ENCODE measurements at regions not wholly inside any gene's neighbourhood (a gene's known extent, or its start where the extent isn't known, plus 50 kb on each side); places are given as distances from the start of the nearest gene placed in this dataset.
"Not testable (repeated sequence)": the region's sequence is repeated elsewhere in the genome, so short reads cannot be mapped to it uniquely, and the experiment has no call there.

DNA sequence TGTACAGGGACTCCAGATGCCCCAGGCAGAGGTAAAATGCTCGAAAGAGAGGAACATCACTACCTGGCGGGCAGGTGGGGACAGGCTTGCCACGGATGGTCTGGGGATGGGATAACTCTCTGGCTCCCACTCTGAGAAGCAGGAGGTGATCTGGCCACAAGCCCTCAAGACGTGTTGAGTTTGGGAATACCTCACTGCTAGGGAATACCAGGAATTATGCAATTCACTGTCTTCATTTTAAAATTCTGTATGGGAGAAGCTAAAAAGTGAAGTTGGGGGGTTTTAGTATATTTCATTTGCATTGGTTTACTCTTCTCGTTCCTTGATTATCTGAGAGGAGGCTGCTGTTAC is 510.4 kb downstream of the CCDC171 start:
- TF ChIP-seq, protein P1, sequence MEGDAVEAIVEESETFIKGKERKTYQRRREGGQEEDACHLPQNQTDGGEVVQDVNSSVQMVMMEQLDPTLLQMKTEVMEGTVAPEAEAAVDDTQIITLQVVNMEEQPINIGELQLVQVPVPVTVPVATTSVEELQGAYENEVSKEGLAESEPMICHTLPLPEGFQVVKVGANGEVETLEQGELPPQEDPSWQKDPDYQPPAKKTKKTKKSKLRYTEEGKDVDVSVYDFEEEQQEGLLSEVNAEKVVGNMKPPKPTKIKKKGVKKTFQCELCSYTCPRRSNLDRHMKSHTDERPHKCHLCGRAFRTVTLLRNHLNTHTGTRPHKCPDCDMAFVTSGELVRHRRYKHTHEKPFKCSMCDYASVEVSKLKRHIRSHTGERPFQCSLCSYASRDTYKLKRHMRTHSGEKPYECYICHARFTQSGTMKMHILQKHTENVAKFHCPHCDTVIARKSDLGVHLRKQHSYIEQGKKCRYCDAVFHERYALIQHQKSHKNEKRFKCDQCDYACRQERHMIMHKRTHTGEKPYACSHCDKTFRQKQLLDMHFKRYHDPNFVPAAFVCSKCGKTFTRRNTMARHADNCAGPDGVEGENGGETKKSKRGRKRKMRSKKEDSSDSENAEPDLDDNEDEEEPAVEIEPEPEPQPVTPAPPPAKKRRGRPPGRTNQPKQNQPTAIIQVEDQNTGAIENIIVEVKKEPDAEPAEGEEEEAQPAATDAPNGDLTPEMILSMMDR (conservative IDR thresholded peaks at IDR 0.05 in 1 of 2, IDR thresholded peaks at IDR 0.05 in 1 of 2; ENCODE audit: low read depth in 1 of 2, low read length in 2 of 2): no peak
- no peak for TF ChIP-seq EZH2 (IDR thresholded peaks at IDR 0.05; ENCODE audit: low read length, missing control alignments)
- peaks cover 1% of the 10 kb centered on the region for H3K4me1 ChIP-seq (ENCODE audit: control insufficient read depth, extremely low read depth, insufficient read depth, low read length)
- H4K20me1 ChIP-seq (ENCODE audit: control insufficient read depth, extremely low read depth, insufficient read depth, low read length): no peaks in the 10 kb centered on the region
- no peak overlapping the region for H3K9ac ChIP-seq (ENCODE audit: insufficient read depth, low read length)
- no peak overlapping the region for H3K4me3 ChIP-seq (replicated peaks in 1 of 4; ENCODE audit: control extremely low read depth in 1 of 4, insufficient read depth in 1 of 4, low read depth in 3 of 4, low read length in 4 of 4)
- H3K9me3 ChIP-seq (ENCODE audit: control insufficient read depth, insufficient read depth, low read depth, low read length): no peaks in the 10 kb centered on the region
- no peak overlapping the region for H3K27ac ChIP-seq (ENCODE audit: insufficient read depth, low read length)
- no peak overlapping the region for H3K4me2 ChIP-seq (ENCODE audit: extremely low read depth, insufficient read depth, low read length)
- no peaks in the 10 kb centered on the region for H3K27me3 ChIP-seq (ENCODE audit: control insufficient read depth, insufficient read depth, low read length)
- no peaks in the 10 kb centered on the region for H3K36me3 ChIP-seq (ENCODE audit: control insufficient read depth, insufficient read depth, low read length)
- no peak overlapping the region for H2AFZ ChIP-seq (ENCODE audit: low read length)
- H3K79me2 ChIP-seq (ENCODE audit: control insufficient read depth, insufficient read depth, low read length): no peaks in the 10 kb centered on the region
- no peak for DNase-seq (ENCODE audit: low read depth in 2 of 2)

DNA sequence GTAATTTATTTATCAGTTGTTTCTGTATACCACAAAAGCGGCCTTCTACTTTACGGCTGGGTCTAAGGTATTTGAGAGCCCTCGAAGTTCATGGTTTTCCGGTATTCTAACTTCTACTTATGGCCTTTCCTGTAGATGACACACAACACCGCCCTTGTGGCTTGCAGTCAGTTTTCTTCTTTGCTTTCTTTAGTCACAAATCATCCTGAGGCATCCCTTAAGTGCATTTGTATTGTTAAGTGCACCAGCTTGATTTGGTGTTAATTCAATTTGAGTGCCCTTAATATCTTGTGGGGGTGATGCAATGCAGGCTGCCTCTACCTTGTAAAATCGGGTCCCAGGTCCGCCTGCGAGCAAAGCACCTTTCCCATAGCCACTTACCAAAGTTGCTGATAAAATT is 511.9 kb downstream of the CCDC171 start:
- TF ChIP-seq, protein P1 (conservative IDR thresholded peaks at IDR 0.05 in 1 of 2, IDR thresholded peaks at IDR 0.05 in 1 of 2; ENCODE audit: low read depth in 1 of 2, low read length in 2 of 2): no peak
- no peak for TF ChIP-seq EZH2 (IDR thresholded peaks at IDR 0.05; ENCODE audit: low read length, missing control alignments)
- Histone ChIP-seq H3K4me2 (ENCODE audit: extremely low read depth, insufficient read depth, low read length) (no peak overlapping the region), H3K36me3 (ENCODE audit: control insufficient read depth, insufficient read depth, low read length) (no peaks in the 10 kb centered on the region), H3K9ac (ENCODE audit: insufficient read depth, low read length) (no peak overlapping the region), H3K4me3 (replicated peaks in 1 of 4; ENCODE audit: control extremely low read depth in 1 of 4, insufficient read depth in 1 of 4, low read depth in 3 of 4, low read length in 4 of 4) (no peak overlapping the region), H3K9me3 (ENCODE audit: control insufficient read depth, insufficient read depth, low read depth, low read length) (no peaks in the 10 kb centered on the region), H4K20me1 (ENCODE audit: control insufficient read depth, extremely low read depth, insufficient read depth, low read length) (no peaks in the 10 kb centered on the region), H3K27me3 (ENCODE audit: control insufficient read depth, insufficient read depth, low read length) (no peaks in the 10 kb centered on the region), H3K27ac (ENCODE audit: insufficient read depth, low read length) (no peak overlapping the region), H2AFZ (ENCODE audit: low read length) (no peak overlapping the region), H3K4me1 (ENCODE audit: control insufficient read depth, extremely low read depth, insufficient read depth, low read length) (no peaks in the 10 kb centered on the region), H3K79me2 (ENCODE audit: control insufficient read depth, insufficient read depth, low read length) (no peaks in the 10 kb centered on the region)
- no peak for DNase-seq (ENCODE audit: low read depth in 2 of 2)

DNA sequence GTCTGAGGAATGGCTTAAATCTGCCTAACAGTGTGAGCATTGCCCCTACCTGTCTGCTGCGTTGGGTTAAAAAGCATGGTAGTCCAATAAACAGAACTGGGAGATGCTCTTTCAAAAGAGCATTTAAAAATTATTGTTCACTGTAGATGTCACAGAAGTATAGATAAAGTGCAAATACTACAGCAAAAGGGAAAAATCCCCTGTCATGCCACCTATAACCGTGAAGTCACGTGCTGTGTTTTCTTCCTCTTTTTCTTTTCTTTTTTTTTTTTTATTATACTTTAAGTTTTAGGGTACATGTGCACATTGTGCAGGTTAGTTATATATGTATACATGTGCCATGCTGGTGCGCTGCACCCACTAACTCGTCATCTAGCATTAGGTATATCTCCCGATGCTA is 513.4 kb downstream of the CCDC171 start:
- H2AFZ ChIP-seq (ENCODE audit: low read length): not testable (repeated sequence)

DNA sequence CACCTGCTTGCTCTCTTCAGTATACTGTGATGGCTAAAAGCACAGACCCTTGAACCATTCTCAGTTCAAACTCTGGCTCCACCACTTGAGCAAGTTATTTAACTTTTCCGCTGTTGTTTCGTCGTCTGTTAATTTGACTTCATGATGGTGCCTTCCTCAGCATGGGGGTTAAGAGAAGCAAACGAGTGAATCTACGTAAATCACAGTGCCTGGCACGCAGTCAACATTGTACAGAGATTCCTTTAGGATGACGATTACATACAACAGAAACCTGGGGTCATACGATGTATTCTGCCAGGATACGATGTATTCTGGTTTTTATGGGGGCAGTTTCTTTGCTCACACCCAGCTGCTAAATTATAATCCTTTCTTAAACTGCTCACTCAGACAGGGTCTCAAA is 515.6 kb downstream of the CCDC171 start:
- no peaks in the 10 kb centered on the region for H3K9me3 ChIP-seq (ENCODE audit: control insufficient read depth, insufficient read depth, low read depth, low read length)
- H2AFZ ChIP-seq (ENCODE audit: low read length): no peak overlapping the region
- H3K4me3 ChIP-seq (replicated peaks in 1 of 4; ENCODE audit: control extremely low read depth in 1 of 4, insufficient read depth in 1 of 4, low read depth in 3 of 4, low read length in 4 of 4): no peak overlapping the region
- no peak overlapping the region for H3K9ac ChIP-seq (ENCODE audit: insufficient read depth, low read length)
- peak; percentile 71 to 85 for DNase-seq (ENCODE audit: low read depth in 2 of 2)
- H3K79me2 ChIP-seq (ENCODE audit: control insufficient read depth, insufficient read depth, low read length): no peaks in the 10 kb centered on the region
- TF ChIP-seq EZH2 (IDR thresholded peaks at IDR 0.05; ENCODE audit: low read length, missing control alignments): no peak
- TF ChIP-seq, protein P1 (conservative IDR thresholded peaks at IDR 0.05 in 1 of 2, IDR thresholded peaks at IDR 0.05 in 1 of 2; ENCODE audit: low read depth in 1 of 2, low read length in 2 of 2): no peak
- no peaks in the 10 kb centered on the region for H3K4me1 ChIP-seq (ENCODE audit: control insufficient read depth, extremely low read depth, insufficient read depth, low read length)
- H3K4me2 ChIP-seq (ENCODE audit: extremely low read depth, insufficient read depth, low read length): no peak overlapping the region
- H3K27ac ChIP-seq (ENCODE audit: insufficient read depth, low read length): no peak overlapping the region
- no peaks in the 10 kb centered on the region for H4K20me1 ChIP-seq (ENCODE audit: control insufficient read depth, extremely low read depth, insufficient read depth, low read length)
- H3K36me3 ChIP-seq (ENCODE audit: control insufficient read depth, insufficient read depth, low read length): no peaks in the 10 kb centered on the region
- H3K27me3 ChIP-seq (ENCODE audit: control insufficient read depth, insufficient read depth, low read length): no peaks in the 10 kb centered on the region

More for the DNA sequence above, 513.4 kb downstream of the CCDC171 start:
- H3K4me1 ChIP-seq (ENCODE audit: control insufficient read depth, extremely low read depth, insufficient read depth, low read length); H4K20me1 ChIP-seq (ENCODE audit: control insufficient read depth, extremely low read depth, insufficient read depth, low read length); H3K4me3 ChIP-seq (replicated peaks in 1 of 4; ENCODE audit: control extremely low read depth in 1 of 4, insufficient read depth in 1 of 4, low read depth in 3 of 4, low read length in 4 of 4); DNase-seq (ENCODE audit: low read depth in 2 of 2); H3K4me2 ChIP-seq (ENCODE audit: extremely low read depth, insufficient read depth, low read length); H3K79me2 ChIP-seq (ENCODE audit: control insufficient read depth, insufficient read depth, low read length); H3K9ac ChIP-seq (ENCODE audit: insufficient read depth, low read length); H3K9me3 ChIP-seq (ENCODE audit: control insufficient read depth, insufficient read depth, low read depth, low read length); H3K36me3 ChIP-seq (ENCODE audit: control insufficient read depth, insufficient read depth, low read length); H3K27ac ChIP-seq (ENCODE audit: insufficient read depth, low read length); H3K27me3 ChIP-seq (ENCODE audit: control insufficient read depth, insufficient read depth, low read length): not testable (repeated sequence)

All from fibroblast of lung (primary cell).